Upper lobe of left lung (tissue), 6 donors: ENCODE measurements at regions not wholly inside any gene's neighbourhood (a gene's known extent, or its start where the extent isn't known, plus 50 kb on each side); places are given as distances from the start of the nearest gene placed in this dataset.

Experiments
- ATAC-seq, 2 donors: fragments of 200-7000 bp; cut with Tn5 transposase; one replicate each; pipeline ENCODE4 v1.9.1; 2022; ENCODE audit warnings: mild to moderate bottlenecking in 2 of 2, moderate library complexity in 2 of 2; ENCODE audit not compliant: low FRiP score in 2 of 2
- DNase-seq, 2 donors: peaks; one replicate each; pipeline ENCODE4 v3.0.0-alpha.2; 2019 to 2020
- H3K27ac ChIP-seq, 4 donors: fragments of 200-600 bp; sonication (generic); one replicate each; pipeline ENCODE4 v1.5.1; 2016 to 2019
- H3K27me3 ChIP-seq, 4 donors: fragments of 200-600 bp; sonication (generic); one replicate each; pipeline ENCODE4 v1.5.1; 2017 to 2019
- H3K36me3 ChIP-seq, 4 donors: fragments of 200-600 bp; sonication (generic); one replicate each; pipeline ENCODE4 v1.5.1; 2016 to 2019
- H3K4me1 ChIP-seq, 4 donors: fragments of 200-600 bp; sonication (generic); one replicate each; pipeline ENCODE4 v1.5.1; 2018 to 2019
- H3K4me3 ChIP-seq, 4 donors: fragments of 200-600 bp; sonication (generic); one replicate each; pipeline ENCODE4 v1.5.1; 2017 to 2019; ENCODE audit warnings: mild to moderate bottlenecking in 2 of 4, moderate library complexity in 1 of 4
- H3K9me3 ChIP-seq, 4 donors: fragments of 200-600 bp; sonication (generic); one replicate each; pipeline ENCODE4 v1.5.1; 2018 to 2019
- CTCF ChIP-seq, 6 experiments: fragments of 450-650 bp in 4 of 6; fragments of 200-600 bp in 2 of 6; sonication (generic) in 2 of 6; IDR thresholded peaks; one replicate each; pipeline ENCODE4 v1.5.1; 2016 to 2019; ENCODE audit warnings: antibody characterized with exemption in 6 of 6
- EP300 ChIP-seq, 4 donors: sonication (generic); formaldehyde crosslinking; IDR thresholded peaks; one replicate each; pipeline ENCODE4 v1.5.1; 2017; ENCODE audit warnings: antibody characterized with exemption in 4 of 4, control low read depth in 2 of 4
- POLR2A ChIP-seq, 4 donors: fragments of 450-650 bp; IDR thresholded peaks; one replicate each; pipeline ENCODE4 v1.5.1; 2016 to 2017; ENCODE audit warnings: antibody characterized with exemption in 4 of 4, mild to moderate bottlenecking in 2 of 4
- POLR2AphosphoS5 ChIP-seq, 2 donors: sonication (generic); formaldehyde crosslinking; IDR thresholded peaks; one replicate each; pipeline ENCODE4 v1.5.1; 2017; ENCODE audit warnings: antibody characterized with exemption in 2 of 2
- WGBS, 2 donors: methylation state at CpG; one replicate each; pipeline ENCODE4 v1.1.5; 2017 to 2018; 5-methylcytosine and 5-hydroxymethylcytosine counted together
- donor health status: DM: no; HTN: no; CAD: no; lungs with moderate emphysema.
- donor health status: DM: no; HTN: yes; CAD: no; lungs with severe emphysema.

GRCh38 chr12:97375310-97375709, 87.3 kb upstream of the RMST start:
- no peak for DNase-seq
- H3K27ac ChIP-seq = no peak overlapping the region
- H3K4me1 ChIP-seq = no peaks in the 10 kb centered on the region
- no peaks in the 10 kb centered on the region for H3K36me3 ChIP-seq
- no peaks in the 10 kb centered on the region for H3K27me3 ChIP-seq
- no peak overlapping the region for H3K4me3 ChIP-seq
- ATAC-seq = no peak
- WGBS, 2 donors = 68 to 71% methylated on average over 2 of the region's 2 CpGs
- no peaks in the 10 kb centered on the region for H3K9me3 ChIP-seq
- no peak for TF ChIP-seq POLR2AphosphoS5 (IDR thresholded peaks at IDR 0.05)
- no peak for TF ChIP-seq EP300 (IDR thresholded peaks at IDR 0.05)
- TF ChIP-seq CTCF (IDR thresholded peaks at IDR 0.05) = no peak
- TF ChIP-seq POLR2A (IDR thresholded peaks at IDR 0.05) = no peak

DNA sequence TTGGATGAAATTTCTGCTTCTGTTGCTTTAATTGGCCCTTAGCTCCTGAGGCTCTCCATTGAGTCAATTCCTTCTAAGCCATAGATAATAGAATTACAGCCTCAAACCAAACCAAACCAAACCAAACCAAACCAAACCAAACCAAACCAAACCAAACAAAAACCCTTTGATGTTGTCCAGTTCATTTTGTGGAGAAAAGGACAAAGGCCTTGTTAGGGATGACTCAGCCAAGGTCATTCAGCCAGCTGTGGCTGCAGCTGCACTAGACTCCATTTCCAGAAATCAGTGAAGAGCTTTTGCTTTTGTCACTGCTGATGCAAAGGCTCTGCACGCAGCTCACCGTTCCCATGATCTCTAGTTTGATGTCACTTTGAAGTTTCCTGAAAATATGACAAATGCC, 82.2 kb upstream of the RMST start:
- no peak for ATAC-seq
- WGBS, 2 donors = 87 to 92% methylated on average over 2 of the region's 2 CpGs
- TF ChIP-seq POLR2A (IDR thresholded peaks at IDR 0.05) (no peak), POLR2AphosphoS5 (IDR thresholded peaks at IDR 0.05) (no peak), CTCF (IDR thresholded peaks at IDR 0.05) (no peak), EP300 (IDR thresholded peaks at IDR 0.05) (no peak)

DNA sequence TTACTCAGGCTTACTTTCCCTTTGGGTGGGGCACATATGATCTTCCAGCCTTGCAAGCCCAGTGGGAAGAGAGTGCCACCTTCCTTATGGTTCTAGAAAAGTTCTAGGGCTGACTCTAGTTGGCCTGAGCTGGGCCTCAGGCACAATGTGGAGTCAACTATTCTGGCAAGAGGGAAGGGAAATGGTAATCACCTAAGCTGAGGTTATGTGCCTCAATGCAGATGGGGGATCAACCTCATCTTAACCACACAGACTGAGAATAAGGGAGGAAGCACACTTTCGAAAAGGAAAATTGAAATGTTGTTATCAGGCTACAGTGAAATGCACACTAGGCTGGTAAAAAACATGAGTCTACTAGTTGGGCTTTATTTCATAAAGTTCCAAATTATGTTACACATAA, 77.5 kb upstream of the RMST start:
- DNase-seq (no peak), ATAC-seq (no peak)
- H3K27ac ChIP-seq = no peak overlapping the region
- 94 to 96% methylated on average over 1 of the region's 1 CpG for WGBS, 2 donors
- H3K4me1 ChIP-seq = no peaks in the 10 kb centered on the region
- no peaks in the 10 kb centered on the region for H3K9me3 ChIP-seq
- H3K27me3 ChIP-seq = no peaks in the 10 kb centered on the region
- TF ChIP-seq EP300 (IDR thresholded peaks at IDR 0.05) = no peak
- TF ChIP-seq POLR2AphosphoS5 (IDR thresholded peaks at IDR 0.05) = no peak
- TF ChIP-seq CTCF (IDR thresholded peaks at IDR 0.05) = no peak
- TF ChIP-seq POLR2A (IDR thresholded peaks at IDR 0.05) = no peak
- H3K4me3 ChIP-seq = no peak overlapping the region
- no peaks in the 10 kb centered on the region for H3K36me3 ChIP-seq

More for the DNA sequence above, 82.2 kb upstream of the RMST start:
- Histone ChIP-seq H3K36me3 (no peaks in the 10 kb centered on the region), H3K4me3 (no peak overlapping the region), H3K27ac (no peak overlapping the region), H3K27me3 (no peaks in the 10 kb centered on the region), H3K9me3 (no peaks in the 10 kb centered on the region), H3K4me1 (no peaks in the 10 kb centered on the region)
- no peak for DNase-seq

GRCh38 chr12:97386133-97386581, 76.4 kb upstream of the RMST start:
- 86 to 91% methylated on average over 5 of the region's 5 CpGs for WGBS, 2 donors
- DNase-seq (no peak), ATAC-seq (no peak)
- no peak overlapping the region for H3K4me3 ChIP-seq
- H3K4me1 ChIP-seq = no peaks in the 10 kb centered on the region
- H3K27ac ChIP-seq = no peak overlapping the region
- no peaks in the 10 kb centered on the region for H3K9me3 ChIP-seq
- no peak for TF ChIP-seq POLR2AphosphoS5 (IDR thresholded peaks at IDR 0.05)
- TF ChIP-seq EP300 (IDR thresholded peaks at IDR 0.05) = no peak
- TF ChIP-seq POLR2A (IDR thresholded peaks at IDR 0.05) = no peak
- no peak for TF ChIP-seq CTCF (IDR thresholded peaks at IDR 0.05)
- no peaks in the 10 kb centered on the region for H3K27me3 ChIP-seq
- no peaks in the 10 kb centered on the region for H3K36me3 ChIP-seq

DNA sequence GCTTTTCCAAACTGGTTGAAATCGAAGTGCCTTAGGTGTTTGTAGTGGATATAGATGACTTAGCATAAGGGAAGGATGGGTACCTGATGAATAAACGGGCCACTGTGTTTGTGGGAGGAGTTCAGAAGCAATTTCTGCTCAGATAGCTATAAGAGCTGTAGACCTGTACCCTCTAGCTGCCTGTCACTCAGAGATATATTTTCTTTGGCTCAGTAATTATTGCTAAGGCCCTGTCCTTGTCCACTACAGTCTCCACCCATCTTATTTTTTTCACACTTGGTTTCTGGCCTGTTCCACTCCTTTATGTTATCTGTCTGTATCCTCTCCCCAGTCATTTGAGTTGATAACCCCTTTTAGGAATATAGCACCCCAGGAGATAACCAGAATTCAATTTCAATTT, 74.8 kb upstream of the RMST start:
- H3K27me3 ChIP-seq = no peaks in the 10 kb centered on the region
- H3K36me3 ChIP-seq = no peaks in the 10 kb centered on the region
- no peak overlapping the region for H3K4me3 ChIP-seq
- DNase-seq (no peak), ATAC-seq (no peak)
- H3K9me3 ChIP-seq = no peaks in the 10 kb centered on the region
- TF ChIP-seq POLR2AphosphoS5 (IDR thresholded peaks at IDR 0.05) (no peak), CTCF (IDR thresholded peaks at IDR 0.05) (no peak), POLR2A (IDR thresholded peaks at IDR 0.05) (no peak), EP300 (IDR thresholded peaks at IDR 0.05) (no peak)
- no peaks in the 10 kb centered on the region for H3K4me1 ChIP-seq
- WGBS, 2 donors = 65 to 71% methylated on average over 2 of the region's 2 CpGs
- no peak overlapping the region for H3K27ac ChIP-seq
